Left colon (tissue), 2 donors: ENCODE measurements at regions not wholly inside any gene's neighbourhood (a gene's known extent, or its start where the extent isn't known, plus 50 kb on each side); places are given as distances from the start of the nearest gene placed in this dataset.

Source experiments
- ATAC-seq: fragments of 200-7000 bp; cut with Tn5 transposase; one replicate; pipeline ENCODE4 v1.9.1; 2020; ENCODE audit warnings: mild to moderate bottlenecking, moderate library complexity
- DNase-seq, 2 donors: peaks; one replicate each; pipeline ENCODE4 v3.0.0-alpha.2; 2020
- intact Hi-C, 2 donors: fragments of 100-400 bp; cut with DNase I in 1 of 2; cut with micrococcal nuclease in 1 of 2; formaldehyde crosslinking; loops; one replicate each; pipeline versions ENCODE4 v1.11.2 to v1.14.0; 2022; cut with DNase I, micrococcal nuclease
- donor health status: DM: no; HTN: no; CAD: no.
- donor health status: DM: yes; HTN: yes; CAD: no.

- intact Hi-C loops: no loop called here
- ATAC-seq (peak; percentile 76), DNase-seq (peak; percentile 41 to 54)
Measured at GRCh38 chr1:38246955-38247952, 200.7 kb upstream of the POU3F1 start.

- intact Hi-C loops: no loop called here
- DNase-seq (no peak), ATAC-seq (no peak)
Measured at GRCh38 chr1:38244218-38244845, 197.7 kb upstream of the POU3F1 start.

- ATAC-seq: peak; percentile 92
- intact Hi-C loops: no loop called here
- peak; percentile 61 to 78 for DNase-seq
Measured at GRCh38 chr1:38243106-38243505, 196.5 kb upstream of the POU3F1 start.

- intact Hi-C loops: no loop called here
- DNase-seq: no peak
- no peak for ATAC-seq
Measured at GRCh38 chr1:38242506-38242905, 195.9 kb upstream of the POU3F1 start.

- ATAC-seq (no peak), DNase-seq (no peak)
- intact Hi-C loops: no loop called here
Measured at GRCh38 chr1:38241594-38242334, 195.2 kb upstream of the POU3F1 start.

GRCh38 chr1:38240618-38241017 is 194.0 kb upstream of the POU3F1 start:
- intact Hi-C loops: no loop called here
- ATAC-seq: no peak
- DNase-seq: no peak

GRCh38 chr1:38239258-38239835 is 192.8 kb upstream of the POU3F1 start:
- DNase-seq: no peak
- no peak for ATAC-seq
- intact Hi-C loops: no loop called here

- intact Hi-C loops: no loop called here
- ATAC-seq (no peak), DNase-seq (no peak)
Measured at GRCh38 chr1:38238294-38238693, 191.7 kb upstream of the POU3F1 start.

GRCh38 chr1:38235705-38236104 is 189.1 kb upstream of the POU3F1 start:
- intact Hi-C loops: no loop called here
- DNase-seq (no peak), ATAC-seq (no peak)

GRCh38 chr1:38231941-38232340 is 185.3 kb upstream of the POU3F1 start:
- DNase-seq (no peak), ATAC-seq (no peak)
- intact Hi-C loops: no loop called here

- DNase-seq: no peak
- intact Hi-C loops: no loop called here
- ATAC-seq: no peak
Measured at GRCh38 chr1:38228718-38229117, 182.1 kb upstream of the POU3F1 start.

- ATAC-seq (no peak), DNase-seq (no peak)
- intact Hi-C loops: no loop called here
Measured at GRCh38 chr1:38225745-38226144, 179.2 kb upstream of the POU3F1 start.

GRCh38 chr1:38223391-38223790 is 176.8 kb upstream of the POU3F1 start:
- ATAC-seq (no peak), DNase-seq (no peak)
- intact Hi-C loops: no loop called here

- ATAC-seq: no peak
- DNase-seq: no peak
- intact Hi-C loops: no loop called here
Measured at GRCh38 chr1:38222891-38223290, 176.3 kb upstream of the POU3F1 start.

GRCh38 chr1:38221006-38221649 is 174.5 kb upstream of the POU3F1 start:
- ATAC-seq: no peak
- DNase-seq: no peak
- intact Hi-C loops: no loop called here

GRCh38 chr1:38217316-38217715 is 170.7 kb upstream of the POU3F1 start:
- intact Hi-C loops: no loop called here
- ATAC-seq (no peak), DNase-seq (no peak)

- ATAC-seq (no peak), DNase-seq (no peak)
- intact Hi-C loops: no loop called here
Measured at GRCh38 chr1:38213646-38214434, 167.2 kb upstream of the POU3F1 start.

GRCh38 chr1:38210895-38211177 is 164.2 kb upstream of the POU3F1 start:
- ATAC-seq (no peak), DNase-seq (no peak)
- intact Hi-C loops: no loop called here
